ENCODE measurements at regions not wholly inside any gene's neighbourhood (a gene's known extent, or its start where the extent isn't known, plus 50 kb on each side); places are given as distances from the start of the nearest gene placed in this dataset.
"Not testable (repeated sequence)": the region's sequence is repeated elsewhere in the genome, so short reads cannot be mapped to it uniquely, and the experiment has no call there.

- no peak overlapping the region for H3K27ac Mint-ChIP-seq (ENCODE audit: unreplicated experiment)
- ChIA-PET POLR2A (no interaction called here), CTCF (no interaction called here)
- no peaks in the 10 kb centered on the region for H3K36me3 Mint-ChIP-seq (ENCODE audit: insufficient read depth, unreplicated experiment)
- Histone ChIP-seq H3K4me3 (ENCODE audit: low read depth, low read length) (no peak overlapping the region), H3K9me3 (no peaks in the 10 kb centered on the region), H3K36me3 (ENCODE audit: control insufficient read depth, insufficient read depth, low read length) (no peaks in the 10 kb centered on the region), H3K4me1 (no peaks in the 10 kb centered on the region), H3K27me3 (replicated peaks; ENCODE audit: control insufficient read depth, insufficient read depth, low read length) (no peaks in the 10 kb centered on the region; the same call in 1 of the 2 replicates)
- no peaks in the 10 kb centered on the region for H3K4me1 Mint-ChIP-seq (ENCODE audit: low read depth, unreplicated experiment)
- H3K4me3 Mint-ChIP-seq (ENCODE audit: unreplicated experiment), result no peak overlapping the region
- peaks cover 4% of the 10 kb centered on the region for H3K27me3 Mint-ChIP-seq (ENCODE audit: insufficient read depth, unreplicated experiment)
- intact Hi-C loops (cut with micrococcal nuclease; ENCODE audit: unreplicated experiment), result no loop called here
- H3K9me3 Mint-ChIP-seq (ENCODE audit: unreplicated experiment), result no peaks in the 10 kb centered on the region
- TF ChIP-seq, protein P1, sequence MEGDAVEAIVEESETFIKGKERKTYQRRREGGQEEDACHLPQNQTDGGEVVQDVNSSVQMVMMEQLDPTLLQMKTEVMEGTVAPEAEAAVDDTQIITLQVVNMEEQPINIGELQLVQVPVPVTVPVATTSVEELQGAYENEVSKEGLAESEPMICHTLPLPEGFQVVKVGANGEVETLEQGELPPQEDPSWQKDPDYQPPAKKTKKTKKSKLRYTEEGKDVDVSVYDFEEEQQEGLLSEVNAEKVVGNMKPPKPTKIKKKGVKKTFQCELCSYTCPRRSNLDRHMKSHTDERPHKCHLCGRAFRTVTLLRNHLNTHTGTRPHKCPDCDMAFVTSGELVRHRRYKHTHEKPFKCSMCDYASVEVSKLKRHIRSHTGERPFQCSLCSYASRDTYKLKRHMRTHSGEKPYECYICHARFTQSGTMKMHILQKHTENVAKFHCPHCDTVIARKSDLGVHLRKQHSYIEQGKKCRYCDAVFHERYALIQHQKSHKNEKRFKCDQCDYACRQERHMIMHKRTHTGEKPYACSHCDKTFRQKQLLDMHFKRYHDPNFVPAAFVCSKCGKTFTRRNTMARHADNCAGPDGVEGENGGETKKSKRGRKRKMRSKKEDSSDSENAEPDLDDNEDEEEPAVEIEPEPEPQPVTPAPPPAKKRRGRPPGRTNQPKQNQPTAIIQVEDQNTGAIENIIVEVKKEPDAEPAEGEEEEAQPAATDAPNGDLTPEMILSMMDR (IDR thresholded peaks at IDR 0.05; ENCODE audit: insufficient read depth in 1 of 2, low read depth in 1 of 2, low read length in 1 of 2, severe bottlenecking in 1 of 2, unreplicated experiment in 1 of 2), result no peak
- BruUV-seq (replicated peaks), result no TSS peak
- no peak for DNase-seq
Measured at GRCh38 chr5:112511920-112512319, 92.8 kb upstream of the EPB41L4A start.

DNA sequence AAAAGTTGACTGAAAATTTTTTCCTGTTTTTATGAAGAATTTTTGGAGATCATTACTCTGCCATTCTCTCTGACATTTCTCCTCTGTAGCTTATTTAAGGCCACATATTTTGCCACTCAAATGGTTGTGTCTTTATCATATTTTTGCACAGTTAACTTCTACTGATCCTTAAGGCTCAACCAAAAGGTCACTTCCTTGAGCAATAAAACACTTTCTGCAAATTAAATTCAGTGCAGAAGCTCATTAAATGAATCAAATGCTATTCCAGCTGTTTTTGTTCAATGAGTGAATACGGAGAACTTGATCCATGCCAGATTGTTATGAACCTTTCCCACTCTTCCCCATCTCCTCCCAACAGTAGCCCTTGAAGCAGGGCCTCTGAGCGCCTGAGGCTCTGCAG, 93.8 kb upstream of the EPB41L4A start:
- no peaks in the 10 kb centered on the region for H3K36me3 ChIP-seq (ENCODE audit: control insufficient read depth, insufficient read depth, low read length)
- no TSS peak for BruUV-seq (replicated peaks)
- ChIA-PET CTCF (no interaction called here), POLR2A (no interaction called here)
- Mint-ChIP-seq H3K4me3 (ENCODE audit: unreplicated experiment) (no peak overlapping the region), H3K27ac (ENCODE audit: unreplicated experiment) (no peak overlapping the region), H3K27me3 (ENCODE audit: insufficient read depth, unreplicated experiment) (peaks cover 4% of the 10 kb centered on the region), H3K36me3 (ENCODE audit: insufficient read depth, unreplicated experiment) (no peaks in the 10 kb centered on the region), H3K4me1 (ENCODE audit: low read depth, unreplicated experiment) (no peaks in the 10 kb centered on the region), H3K9me3 (ENCODE audit: unreplicated experiment) (no peaks in the 10 kb centered on the region)
- H3K9me3 ChIP-seq, result no peaks in the 10 kb centered on the region
- H3K4me1 ChIP-seq, result no peaks in the 10 kb centered on the region
- no peak for DNase-seq
- no peak overlapping the region for H3K4me3 ChIP-seq (ENCODE audit: low read depth, low read length)
- TF ChIP-seq, protein P1 (IDR thresholded peaks at IDR 0.05; ENCODE audit: insufficient read depth in 1 of 2, low read depth in 1 of 2, low read length in 1 of 2, severe bottlenecking in 1 of 2, unreplicated experiment in 1 of 2), result no peak
- intact Hi-C loops (cut with micrococcal nuclease; ENCODE audit: unreplicated experiment), result no loop called here
- H3K27me3 ChIP-seq (replicated peaks; ENCODE audit: control insufficient read depth, insufficient read depth, low read length), result no peaks in the 10 kb centered on the region; the same call in 1 of the 2 replicates

DNA sequence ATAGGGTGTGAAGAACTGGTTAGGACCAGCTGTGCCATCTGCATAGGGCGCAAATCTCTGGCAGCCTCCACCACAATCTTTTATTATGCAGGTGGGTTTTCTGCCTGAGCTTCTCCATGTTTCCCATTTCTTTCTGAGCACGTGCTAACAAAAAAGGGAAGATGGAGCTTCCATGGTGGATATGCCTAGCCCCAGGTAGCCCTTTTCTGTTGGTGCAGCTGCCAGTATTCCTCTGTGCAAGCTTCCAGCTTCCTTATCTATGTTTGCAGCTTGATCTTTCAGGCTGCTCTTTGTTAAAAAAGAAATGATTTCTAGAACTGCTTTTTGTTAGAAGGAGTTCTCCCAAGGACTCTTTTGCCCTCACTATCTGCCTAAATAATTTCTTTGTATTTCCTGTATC, 95.0 kb upstream of the EPB41L4A start:
- DNase-seq, result no peak
- Mint-ChIP-seq H3K4me1 (ENCODE audit: low read depth, unreplicated experiment) (no peaks in the 10 kb centered on the region), H3K9me3 (ENCODE audit: unreplicated experiment) (no peaks in the 10 kb centered on the region), H3K36me3 (ENCODE audit: insufficient read depth, unreplicated experiment) (no peaks in the 10 kb centered on the region), H3K4me3 (ENCODE audit: unreplicated experiment) (no peak overlapping the region), H3K27ac (ENCODE audit: unreplicated experiment) (no peak overlapping the region), H3K27me3 (ENCODE audit: insufficient read depth, unreplicated experiment) (peaks cover 4% of the 10 kb centered on the region)
- CTCF ChIA-PET, result no interaction called here
- no peaks in the 10 kb centered on the region for H3K4me1 ChIP-seq
- POLR2A ChIA-PET, result no interaction called here
- intact Hi-C loops (cut with micrococcal nuclease; ENCODE audit: unreplicated experiment), result no loop called here
- no peaks in the 10 kb centered on the region for H3K36me3 ChIP-seq (ENCODE audit: control insufficient read depth, insufficient read depth, low read length)
- H3K9me3 ChIP-seq, result no peaks in the 10 kb centered on the region
- H3K4me3 ChIP-seq (ENCODE audit: low read depth, low read length), result no peak overlapping the region
- BruUV-seq (replicated peaks), result no TSS peak
- no peaks in the 10 kb centered on the region; the same call in 1 of the 2 replicates for H3K27me3 ChIP-seq (replicated peaks; ENCODE audit: control insufficient read depth, insufficient read depth, low read length)
- TF ChIP-seq, protein P1 (IDR thresholded peaks at IDR 0.05; ENCODE audit: insufficient read depth in 1 of 2, low read depth in 1 of 2, low read length in 1 of 2, severe bottlenecking in 1 of 2, unreplicated experiment in 1 of 2), result no peak

DNA sequence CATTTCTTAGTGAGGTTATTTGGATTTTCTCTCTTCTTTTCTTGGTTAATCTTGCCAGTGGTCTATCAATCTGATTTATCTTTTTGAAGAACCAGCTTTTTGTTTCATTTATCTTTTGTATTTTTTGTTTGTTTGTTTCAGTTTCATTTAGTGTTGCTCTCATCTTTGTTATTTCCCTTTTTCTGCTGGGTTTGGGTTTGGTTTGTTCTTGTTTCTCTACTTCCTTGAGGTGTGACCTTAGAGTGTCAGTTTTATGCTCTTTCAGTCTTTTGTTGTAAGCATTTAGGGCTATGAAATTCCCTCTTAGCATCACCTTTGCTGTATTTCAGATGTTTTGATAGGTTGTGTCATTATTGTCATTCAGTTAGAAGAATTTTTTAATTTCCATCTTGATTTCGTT, 101.4 kb upstream of the EPB41L4A start:
- DNase-seq; CTCF ChIA-PET; H3K9me3 ChIP-seq; H3K27me3 Mint-ChIP-seq (ENCODE audit: insufficient read depth, unreplicated experiment); H3K4me3 ChIP-seq (ENCODE audit: low read depth, low read length); intact Hi-C loops (cut with micrococcal nuclease; ENCODE audit: unreplicated experiment); H3K4me1 ChIP-seq; H3K4me3 Mint-ChIP-seq (ENCODE audit: unreplicated experiment); H3K36me3 ChIP-seq (ENCODE audit: control insufficient read depth, insufficient read depth, low read length); BruUV-seq (replicated peaks); H3K36me3 Mint-ChIP-seq (ENCODE audit: insufficient read depth, unreplicated experiment); POLR2A ChIA-PET; H3K4me1 Mint-ChIP-seq (ENCODE audit: low read depth, unreplicated experiment); H3K9me3 Mint-ChIP-seq (ENCODE audit: unreplicated experiment); H3K27me3 ChIP-seq (replicated peaks; ENCODE audit: control insufficient read depth, insufficient read depth, low read length); H3K27ac Mint-ChIP-seq (ENCODE audit: unreplicated experiment): not testable (repeated sequence)

GRCh38 chr5:112522891-112523673, 104.0 kb upstream of the EPB41L4A start:
- intact Hi-C loops (cut with micrococcal nuclease; ENCODE audit: unreplicated experiment); H3K4me1 ChIP-seq; CTCF ChIA-PET; H3K27me3 ChIP-seq (replicated peaks; ENCODE audit: control insufficient read depth, insufficient read depth, low read length); H3K27ac Mint-ChIP-seq (ENCODE audit: unreplicated experiment); H3K27me3 Mint-ChIP-seq (ENCODE audit: insufficient read depth, unreplicated experiment); H3K4me3 Mint-ChIP-seq (ENCODE audit: unreplicated experiment); BruUV-seq (replicated peaks); H3K9me3 Mint-ChIP-seq (ENCODE audit: unreplicated experiment); DNase-seq; H3K4me3 ChIP-seq (ENCODE audit: low read depth, low read length); H3K36me3 Mint-ChIP-seq (ENCODE audit: insufficient read depth, unreplicated experiment); POLR2A ChIA-PET; H3K36me3 ChIP-seq (ENCODE audit: control insufficient read depth, insufficient read depth, low read length); H3K4me1 Mint-ChIP-seq (ENCODE audit: low read depth, unreplicated experiment); H3K9me3 ChIP-seq: not testable (repeated sequence)
